GM18868 (cell line): ENCODE measurements at regions not wholly inside any gene's neighbourhood (a gene's known extent, or its start where the extent isn't known, plus 50 kb on each side); places are given as distances from the start of the nearest gene placed in this dataset.

Source experiments
- ATAC-seq: cut with Tn5 transposase; IDR thresholded peaks from one replicate; pipeline ENCODE4 v1.9.1; 2021; ENCODE audit warnings: mild to moderate bottlenecking, moderate library complexity; ENCODE audit not compliant: unreplicated experiment

GRCh38 chr4:136863756-136864155 is 668.5 kb downstream of the PCDH18 start:
- ATAC-seq: no peak

GRCh38 chr4:136862653-136863052 is 669.6 kb downstream of the PCDH18 start:
- ATAC-seq: no peak

- ATAC-seq: no peak
Measured at GRCh38 chr4:136861091-136861490, 671.2 kb downstream of the PCDH18 start.

- no peak for ATAC-seq
Measured at GRCh38 chr4:136858903-136859302, 673.4 kb downstream of the PCDH18 start.

- no peak for ATAC-seq
Measured at GRCh38 chr4:136855886-136856285, 676.4 kb downstream of the PCDH18 start.

GRCh38 chr4:136850446-136850845 is 681.8 kb downstream of the PCDH18 start:
- ATAC-seq: no peak

GRCh38 chr4:136847881-136848621 is 684.2 kb downstream of the PCDH18 start:
- ATAC-seq: no peak

GRCh38 chr4:136841526-136841925 is 690.8 kb downstream of the PCDH18 start:
- ATAC-seq: peak; percentile 94

GRCh38 chr4:136838607-136839006 is 693.7 kb downstream of the PCDH18 start:
- ATAC-seq: no peak

- peak; percentile 81 for ATAC-seq
Measured at GRCh38 chr4:136831553-136831952, 700.7 kb downstream of the PCDH18 start.

GRCh38 chr4:136829280-136829679 is 703.0 kb downstream of the PCDH18 start:
- no peak for ATAC-seq

GRCh38 chr4:136823020-136823419 is 709.3 kb downstream of the PCDH18 start:
- no peak for ATAC-seq

- no peak for ATAC-seq
Measured at GRCh38 chr4:136818811-136819330, 713.4 kb downstream of the PCDH18 start.

- ATAC-seq: no peak
Measured at GRCh38 chr4:136812100-136812880, 720.0 kb downstream of the PCDH18 start.

GRCh38 chr4:136811496-136812077 is 720.7 kb downstream of the PCDH18 start:
- no peak for ATAC-seq

- ATAC-seq: no peak
Measured at GRCh38 chr4:136810626-136811025, 721.7 kb downstream of the PCDH18 start.

- ATAC-seq: no peak
Measured at GRCh38 chr4:136806844-136807243, 725.5 kb downstream of the PCDH18 start.

- no peak for ATAC-seq
Measured at GRCh38 chr4:136805617-136806016, 726.7 kb downstream of the PCDH18 start.

GRCh38 chr4:136803433-136803832 is 728.9 kb downstream of the PCDH18 start:
- no peak for ATAC-seq

GRCh38 chr4:136800248-136800647 is 732.0 kb downstream of the PCDH18 start:
- no peak for ATAC-seq

- no peak for ATAC-seq
Measured at GRCh38 chr4:136796953-136797352, 735.3 kb downstream of the PCDH18 start.

GRCh38 chr4:136793848-136794247 is 738.4 kb downstream of the PCDH18 start:
- no peak for ATAC-seq
